Fibroblast of skin of right biceps (primary cell): ENCODE measurements at regions not wholly inside any gene's neighbourhood (a gene's known extent, or its start where the extent isn't known, plus 50 kb on each side); places are given as distances from the start of the nearest gene placed in this dataset.
A peak's percentile ranks its signal among the peaks of the same experiment; 100 is the strongest.
"Not testable (repeated sequence)": the region's sequence is repeated elsewhere in the genome, so short reads cannot be mapped to it uniquely, and the experiment has no call there.

Experiments
- DNase-seq: peaks from one replicate; pipeline ENCODE4 v3.0.0-alpha.2; 2013

DNA sequence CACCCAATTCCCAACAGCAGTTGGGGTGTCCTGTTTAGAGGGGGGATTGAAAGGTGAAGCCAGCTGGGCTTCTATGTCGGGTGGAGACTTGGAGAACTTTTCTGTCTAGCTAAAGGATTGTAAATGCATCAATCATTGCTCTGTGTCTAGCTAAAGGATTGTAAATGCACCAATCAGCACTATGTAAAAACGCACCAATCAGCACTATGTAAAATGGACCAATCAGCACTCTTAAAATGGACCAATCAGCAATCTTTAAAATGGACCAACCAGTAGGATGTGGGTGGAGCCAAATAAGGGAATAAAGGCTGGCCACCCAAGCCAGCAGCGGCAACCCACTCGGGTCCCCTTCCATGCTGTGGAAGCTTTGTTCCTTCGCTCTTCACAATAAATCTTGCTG is 1518.6 kb upstream of the RAG2 start:
- not testable (repeated sequence) for DNase-seq

GRCh38 chr11:38115381-38115780 is 1517.3 kb upstream of the RAG2 start:
- not testable (repeated sequence) for DNase-seq

GRCh38 chr11:38100836-38101462 is 1502.9 kb upstream of the RAG2 start:
- DNase-seq, result no peak

DNA sequence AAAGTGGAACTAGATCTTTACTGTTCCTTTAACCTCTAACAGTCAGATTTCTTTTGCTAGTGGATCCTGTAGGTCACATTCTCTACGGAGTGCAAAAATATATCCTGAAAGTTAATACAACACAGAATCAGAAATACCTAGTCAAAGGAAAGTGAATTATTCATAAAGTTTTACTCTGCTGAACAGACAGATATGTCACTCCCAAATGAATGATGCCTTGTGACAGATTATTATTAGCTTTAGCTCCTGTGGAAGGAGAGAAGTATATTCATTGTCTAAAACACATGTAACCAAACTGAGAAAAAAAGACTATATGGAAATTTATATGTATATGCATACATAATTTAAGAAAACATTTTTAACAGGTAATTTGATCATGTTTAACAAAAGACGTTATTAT is 1497.2 kb upstream of the RAG2 start:
- no peak for DNase-seq

DNA sequence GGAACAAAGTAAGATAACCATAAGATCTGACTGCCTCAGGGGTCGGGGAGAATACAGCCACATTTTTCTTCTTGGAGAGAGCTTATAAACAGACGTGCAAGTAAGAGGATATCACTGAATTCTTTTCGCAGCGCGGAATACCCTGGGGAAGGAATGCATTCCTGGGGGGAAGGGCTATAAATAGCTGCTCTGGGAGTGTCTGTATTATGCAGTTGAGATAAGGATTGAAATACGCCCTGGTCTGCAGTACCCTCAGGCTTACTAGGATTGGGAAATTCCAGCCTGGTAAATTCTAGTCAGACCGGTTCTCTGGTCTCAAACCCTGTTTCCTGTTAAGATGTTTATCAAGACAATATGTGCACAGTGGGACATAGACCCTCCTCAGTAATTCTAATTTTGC is 1491.7 kb upstream of the RAG2 start:
- peak; percentile 31 for DNase-seq

DNA sequence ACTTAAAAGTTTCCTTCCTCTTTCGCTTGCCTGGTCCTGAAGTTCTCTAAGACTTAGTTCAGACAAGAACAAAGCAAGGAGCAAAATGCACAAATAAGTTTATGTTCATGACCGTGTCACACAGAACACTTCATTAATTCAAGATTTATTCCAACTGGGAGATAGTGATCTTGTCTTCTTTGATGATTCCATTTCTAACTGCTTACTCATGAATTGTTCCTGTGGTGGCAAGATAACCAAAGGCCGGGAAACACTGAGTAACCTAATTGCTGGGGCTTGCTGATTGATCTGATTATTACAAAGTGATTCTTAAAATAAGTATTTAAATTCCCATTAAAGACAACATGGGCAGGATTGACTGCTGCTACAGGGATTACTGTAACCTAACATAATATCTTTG is 1462.9 kb upstream of the RAG2 start:
- peak; percentile 5 for DNase-seq

DNA sequence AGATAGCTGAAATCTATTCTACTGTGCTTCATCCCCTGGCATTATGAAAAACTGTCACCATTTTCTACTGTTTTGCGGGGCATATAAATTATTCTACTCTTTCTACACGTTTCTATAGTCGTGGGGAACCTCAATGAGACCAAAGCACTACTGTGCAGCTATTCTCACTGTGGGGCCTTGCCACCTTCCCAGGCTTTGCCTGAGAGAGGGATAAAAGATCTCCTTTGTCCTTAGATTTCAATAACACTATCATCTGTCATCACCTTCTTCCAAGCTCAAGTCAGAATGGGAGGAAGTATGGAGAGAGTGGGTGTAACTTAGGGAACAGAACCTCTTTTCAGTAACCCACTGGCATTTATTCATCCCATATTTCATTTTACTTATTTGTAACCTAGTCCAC is 1462.1 kb upstream of the RAG2 start:
- DNase-seq, result no peak

- DNase-seq, result no peak
These were observed 1448.6 kb upstream of the RAG2 start for GRCh38 chr11:38046571-38047135.

GRCh38 chr11:38043060-38043459 is 1445.0 kb upstream of the RAG2 start:
- no peak for DNase-seq

DNA sequence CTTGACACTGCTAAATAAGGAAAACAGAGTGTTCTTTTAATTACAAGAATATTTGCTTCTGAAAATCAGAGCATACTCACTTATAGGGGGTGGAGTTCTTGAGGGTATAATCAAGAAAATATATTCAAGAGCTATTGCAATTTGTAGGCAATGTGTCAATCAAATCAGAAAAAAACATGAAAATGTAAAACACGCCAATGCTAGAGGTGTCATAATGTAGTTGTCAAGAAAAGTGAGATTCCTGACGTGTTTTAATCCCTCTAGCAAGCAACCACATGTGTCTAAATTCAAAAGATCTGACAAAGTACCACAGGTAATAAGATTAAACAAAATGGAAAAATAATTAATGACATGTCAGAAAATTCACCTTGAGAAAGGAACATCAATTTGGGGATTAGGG is 1440.7 kb upstream of the RAG2 start:
- DNase-seq, result no peak

- DNase-seq, result peak; percentile 10
These were observed 1421.2 kb upstream of the RAG2 start for GRCh38 chr11:38019072-38019775.

- peak; percentile 71 for DNase-seq
These were observed 1416.4 kb upstream of the RAG2 start for GRCh38 chr11:38014405-38014804.

GRCh38 chr11:38013157-38013556 is 1415.1 kb upstream of the RAG2 start:
- DNase-seq, result no peak

- DNase-seq, result no peak
These were observed 1413.5 kb upstream of the RAG2 start for GRCh38 chr11:38011496-38011895.

DNA sequence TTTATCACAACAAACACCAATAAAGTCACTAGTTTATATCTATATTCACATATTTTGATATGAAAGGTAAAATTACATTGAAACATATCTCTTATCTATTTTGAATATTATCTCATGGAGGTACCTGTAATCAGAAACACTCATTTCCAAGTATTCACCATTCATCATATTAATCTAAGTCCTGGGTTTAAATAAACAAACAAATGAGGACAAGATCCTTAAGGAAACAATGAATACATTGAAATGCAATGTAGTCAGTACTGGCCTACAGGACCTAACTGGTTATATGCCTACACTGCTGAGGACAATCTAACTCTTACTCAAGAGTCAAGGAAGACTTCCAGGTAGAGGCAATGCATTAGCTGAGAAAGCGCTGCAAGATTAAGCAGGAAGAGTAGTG is 1411.9 kb upstream of the RAG2 start:
- DNase-seq, result no peak

- no peak for DNase-seq
These were observed 1408.4 kb upstream of the RAG2 start for GRCh38 chr11:38006466-38006865.

- peak; percentile 57 for DNase-seq
These were observed 1407.6 kb upstream of the RAG2 start for GRCh38 chr11:38005597-38005996.

DNA sequence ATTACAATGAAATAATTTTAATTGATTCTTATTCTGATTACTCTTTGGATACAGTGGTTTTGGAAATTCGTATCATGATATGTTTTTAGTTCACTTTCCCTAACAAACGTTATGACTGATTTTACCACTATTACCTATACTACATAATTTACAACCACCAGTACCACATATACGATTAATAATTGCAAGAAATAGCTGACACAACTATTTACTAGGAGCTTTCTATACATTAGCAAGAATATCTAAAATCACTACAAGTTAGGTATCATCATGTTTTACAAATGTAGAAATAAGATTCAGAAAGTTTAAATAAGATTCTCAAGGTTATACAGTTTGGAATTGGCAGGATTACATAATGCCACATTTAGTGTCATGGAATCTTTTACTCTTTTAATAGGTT is 1401.1 kb upstream of the RAG2 start:
- DNase-seq, result no peak

DNA sequence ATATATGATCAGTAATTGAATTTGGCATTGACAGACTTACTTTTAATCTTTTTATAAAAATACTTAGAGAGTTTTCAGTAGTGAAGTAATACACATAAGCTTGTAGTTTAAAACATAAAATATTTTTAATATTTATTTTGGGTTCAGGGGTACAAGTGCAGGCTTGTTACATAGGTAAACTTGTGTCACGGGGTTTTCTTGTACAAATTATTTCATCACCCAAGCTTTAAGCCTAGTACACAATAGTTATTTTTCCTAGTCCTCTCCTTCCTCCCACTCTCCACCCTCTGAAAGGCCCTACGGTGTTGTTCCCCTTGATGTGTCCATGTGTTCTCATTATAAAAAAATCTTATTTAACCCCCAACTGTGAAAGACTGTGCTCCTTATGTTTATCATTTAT is 1397.8 kb upstream of the RAG2 start:
- no peak for DNase-seq

DNA sequence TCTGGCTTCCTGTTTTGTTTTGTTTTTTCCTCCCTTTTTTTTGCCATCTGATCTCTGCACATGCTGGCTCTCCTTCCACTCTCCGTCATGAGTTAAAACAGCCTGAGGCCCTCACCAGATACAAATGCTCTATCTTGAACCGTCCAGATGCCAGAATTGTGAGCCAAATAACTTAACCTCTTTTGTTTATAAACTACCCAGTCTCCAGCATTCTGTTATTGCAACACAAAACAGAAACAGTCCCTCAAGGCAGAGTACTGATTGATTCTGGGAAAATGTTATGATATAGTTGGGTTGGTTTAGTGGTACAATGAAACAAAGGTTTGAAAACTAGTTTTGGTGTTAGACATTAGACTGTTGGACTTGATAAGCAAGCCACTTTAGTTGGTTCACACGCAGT is 1390.0 kb upstream of the RAG2 start:
- DNase-seq, result no peak

GRCh38 chr11:37984991-37985390 is 1387.0 kb upstream of the RAG2 start:
- DNase-seq, result no peak

DNA sequence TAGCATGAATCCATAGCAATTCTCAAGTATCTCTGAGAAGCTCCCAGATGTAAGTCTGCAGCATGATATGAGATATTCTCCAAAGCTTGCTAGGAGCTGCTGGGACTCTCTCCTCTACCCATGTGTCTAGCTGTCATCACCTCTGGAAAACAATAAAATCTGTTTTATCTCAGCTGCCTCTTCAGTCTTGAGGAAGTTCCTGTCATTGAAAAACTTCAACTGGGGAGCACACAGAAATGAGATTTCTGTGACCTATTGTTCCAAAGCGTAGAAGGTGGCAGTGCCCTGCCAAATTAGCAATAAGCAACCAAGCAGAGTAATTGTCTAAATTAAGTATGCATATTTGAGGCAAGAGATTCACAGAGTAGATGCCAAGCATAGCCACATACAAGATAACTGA is 1380.6 kb upstream of the RAG2 start:
- DNase-seq, result no peak

- DNase-seq, result peak; percentile 7
These were observed 1375.9 kb upstream of the RAG2 start for GRCh38 chr11:37973941-37974340.

DNA sequence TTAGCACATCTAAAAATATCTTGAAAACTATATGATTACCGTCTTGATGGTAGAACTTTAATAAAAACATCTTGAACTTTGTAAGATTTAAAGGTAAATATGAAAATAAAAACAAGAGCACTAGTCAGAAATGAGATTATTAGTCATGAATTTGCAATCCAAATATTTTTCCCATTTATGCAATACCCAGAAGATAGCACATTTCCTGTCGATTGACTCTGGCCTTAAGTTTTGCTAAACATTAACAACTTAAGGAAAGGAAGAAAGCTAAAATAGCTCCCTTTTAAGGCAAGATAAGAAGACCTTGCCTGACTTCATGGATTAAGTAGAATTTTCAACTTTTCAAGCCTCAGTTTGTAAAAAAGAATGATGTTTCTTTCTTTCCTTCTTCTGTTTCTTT is 1374.7 kb upstream of the RAG2 start:
- DNase-seq, result no peak

GRCh38 chr11:37969336-37969735 is 1371.3 kb upstream of the RAG2 start:
- not testable (repeated sequence) for DNase-seq
